HG03045 (cell line): ENCODE measurements at regions not wholly inside any gene's neighbourhood (a gene's known extent, or its start where the extent isn't known, plus 50 kb on each side); places are given as distances from the start of the nearest gene placed in this dataset.
"Not testable (repeated sequence)": the region's sequence is repeated elsewhere in the genome, so short reads cannot be mapped to it uniquely, and the experiment has no call there.

ENCODE experiments used
- ATAC-seq: cut with Tn5 transposase; IDR thresholded peaks from one replicate; pipeline ENCODE4 v1.9.1; 2021; ENCODE audit warnings: mild to moderate bottlenecking, moderate library complexity; ENCODE audit not compliant: unreplicated experiment

GRCh38 chr12:58615576-58615975 lies 304.7 kb downstream of the LRIG3 start:
- no peak for ATAC-seq

DNA sequence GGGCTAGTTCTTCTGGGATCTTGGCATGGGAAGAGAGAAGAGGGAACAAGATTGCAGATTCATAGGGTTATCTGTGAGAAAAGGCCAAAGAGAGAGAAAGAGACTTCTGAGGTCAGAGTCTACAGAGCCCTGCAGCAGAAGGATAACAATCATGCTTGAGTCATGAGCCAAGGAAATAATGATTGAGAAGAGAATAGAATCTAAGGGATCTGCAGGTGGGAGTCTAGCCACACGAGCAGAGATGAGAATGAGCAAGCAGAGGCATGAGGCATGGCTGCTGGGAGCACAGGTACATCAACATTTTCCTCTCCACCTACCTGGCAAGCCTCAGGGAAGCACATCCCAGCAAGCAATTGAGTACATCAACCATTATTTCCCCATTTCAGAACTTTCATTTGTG lies 303.7 kb downstream of the LRIG3 start:
- no peak for ATAC-seq

DNA sequence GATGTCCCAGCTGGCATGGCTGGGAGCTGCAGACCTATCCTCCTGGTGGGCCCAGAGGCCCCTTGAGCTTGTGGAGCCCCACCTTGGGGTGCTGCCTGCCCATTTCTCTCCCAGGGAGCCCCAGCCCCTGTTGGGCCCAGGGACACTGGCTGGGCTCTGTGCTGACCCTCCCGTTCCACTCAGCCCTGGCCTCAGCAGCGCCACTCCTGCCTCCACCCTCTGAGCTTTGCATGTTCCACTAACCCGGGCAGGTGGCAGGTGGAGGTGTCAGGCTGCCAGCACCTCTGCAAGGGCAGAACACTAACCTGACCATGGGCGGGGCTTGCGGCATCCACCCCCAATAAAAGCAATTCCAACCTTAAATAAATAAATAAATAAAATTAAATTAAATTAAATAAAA lies 299.2 kb downstream of the LRIG3 start:
- no peak for ATAC-seq

GRCh38 chr12:58629376-58629775 lies 290.9 kb downstream of the LRIG3 start:
- no peak for ATAC-seq

DNA sequence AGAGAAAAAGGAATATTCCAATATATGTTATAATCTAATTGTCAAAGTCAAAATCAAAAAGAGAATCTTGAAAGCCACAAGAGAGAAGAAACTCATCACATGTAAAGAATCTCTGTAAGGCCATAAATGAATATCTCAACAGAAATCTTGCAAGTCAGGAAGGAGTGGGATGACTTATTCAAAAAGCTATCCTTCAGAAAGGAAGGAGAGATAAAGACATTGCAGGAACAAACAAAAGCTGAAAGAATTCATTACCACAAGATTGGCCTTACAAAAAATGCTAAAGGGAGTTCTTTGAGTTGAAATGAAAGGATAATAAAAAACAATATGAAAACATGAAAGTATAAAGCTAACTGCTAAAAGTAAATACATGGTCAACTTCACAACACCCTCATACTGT lies 286.8 kb downstream of the LRIG3 start:
- no peak for ATAC-seq

- no peak for ATAC-seq
Observed at GRCh38 chr12:58639318-58639934, 280.9 kb downstream of the LRIG3 start.

DNA sequence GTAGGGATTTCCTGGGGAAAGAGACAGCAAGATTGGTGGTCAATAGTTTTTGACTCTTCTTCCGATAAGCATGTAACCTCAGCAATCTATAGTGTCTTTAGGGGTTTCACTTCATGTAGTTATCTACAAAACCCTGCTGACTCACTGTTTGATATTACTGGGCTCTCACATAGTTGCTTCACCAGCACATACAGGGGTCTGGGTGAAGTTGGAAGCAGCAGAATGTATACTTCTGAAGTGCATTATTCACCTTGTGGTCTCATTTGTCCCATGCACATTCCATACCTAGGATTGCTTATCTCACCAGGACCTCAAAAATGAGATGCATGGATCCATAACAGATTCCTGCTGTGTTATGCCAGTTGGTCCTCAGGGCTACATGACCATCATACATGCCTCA lies 280.0 kb downstream of the LRIG3 start:
- no peak for ATAC-seq

DNA sequence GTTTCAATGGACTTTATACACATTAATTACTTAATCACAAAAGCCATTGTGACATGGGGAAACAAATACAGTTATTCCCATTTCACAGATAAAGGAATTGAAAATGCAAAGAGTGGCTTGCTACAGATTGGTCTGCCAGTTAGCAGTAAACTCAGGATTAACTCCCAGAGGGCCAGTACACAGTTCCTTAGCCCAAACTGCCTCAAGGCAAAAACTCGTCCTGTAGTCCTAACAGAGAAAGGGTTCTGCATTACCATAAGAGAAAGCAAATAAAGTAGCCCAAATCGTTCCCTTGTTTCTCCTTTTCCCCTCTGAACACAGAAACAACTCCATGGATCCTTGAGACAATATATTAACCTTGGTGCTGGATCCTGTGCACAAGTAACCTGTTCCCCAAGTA lies 274.4 kb downstream of the LRIG3 start:
- no peak for ATAC-seq

DNA sequence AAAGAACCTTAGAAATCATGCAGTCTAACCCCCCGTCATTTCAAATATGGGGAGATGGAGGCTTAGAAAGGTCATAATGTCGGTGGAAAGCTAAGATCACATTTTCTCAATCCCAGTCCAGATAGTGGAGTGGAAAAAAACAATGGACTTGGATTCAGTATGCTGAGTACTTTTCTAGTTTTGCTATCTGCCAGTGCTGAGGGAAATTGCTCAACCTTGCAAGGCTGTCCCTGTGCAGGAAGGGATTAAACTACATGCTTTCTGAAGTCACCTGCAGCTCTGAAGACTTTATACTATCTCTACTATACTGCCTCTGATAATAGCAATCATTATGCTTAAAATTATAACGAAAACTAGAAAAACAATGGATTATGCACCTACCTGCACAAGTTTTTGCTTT lies 272.8 kb downstream of the LRIG3 start:
- ATAC-seq = no peak

DNA sequence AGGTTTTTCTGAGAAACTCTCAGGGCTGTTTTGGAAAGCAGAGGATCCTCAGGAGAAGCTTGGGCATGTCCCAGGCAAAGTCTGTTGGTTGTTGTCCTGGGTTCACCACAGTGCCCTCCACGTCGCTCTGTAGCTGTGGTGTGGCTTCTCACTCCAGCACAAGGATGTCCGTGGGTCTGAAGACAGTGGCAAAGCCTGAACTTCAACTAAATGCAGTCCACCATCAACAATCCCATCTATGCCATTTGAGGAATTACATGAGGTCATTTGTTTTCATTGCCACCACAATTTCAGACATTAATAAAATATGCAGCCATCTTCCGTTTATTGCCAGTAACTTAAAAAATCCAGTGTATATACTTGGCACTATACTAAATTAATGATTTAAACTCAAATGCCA lies 272.1 kb downstream of the LRIG3 start:
- no peak for ATAC-seq

DNA sequence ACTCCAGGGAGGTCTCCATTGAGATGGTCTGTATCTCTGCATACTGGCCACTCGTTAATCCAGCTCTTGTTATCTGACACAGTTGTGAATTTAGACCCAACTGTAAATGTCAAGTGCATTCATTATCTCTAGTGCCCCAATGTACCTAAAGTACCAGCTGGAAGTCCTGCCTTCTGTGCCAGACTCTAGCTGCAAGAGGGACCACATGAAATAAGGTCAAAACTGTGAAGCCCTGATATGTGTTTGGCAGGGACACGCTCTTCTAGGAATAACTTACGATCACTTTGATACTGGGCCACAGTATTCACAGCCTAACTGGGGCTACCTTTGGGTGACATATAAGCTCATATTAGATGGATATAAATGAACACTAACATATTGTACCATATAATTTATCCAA lies 268.5 kb downstream of the LRIG3 start:
- ATAC-seq = no peak

DNA sequence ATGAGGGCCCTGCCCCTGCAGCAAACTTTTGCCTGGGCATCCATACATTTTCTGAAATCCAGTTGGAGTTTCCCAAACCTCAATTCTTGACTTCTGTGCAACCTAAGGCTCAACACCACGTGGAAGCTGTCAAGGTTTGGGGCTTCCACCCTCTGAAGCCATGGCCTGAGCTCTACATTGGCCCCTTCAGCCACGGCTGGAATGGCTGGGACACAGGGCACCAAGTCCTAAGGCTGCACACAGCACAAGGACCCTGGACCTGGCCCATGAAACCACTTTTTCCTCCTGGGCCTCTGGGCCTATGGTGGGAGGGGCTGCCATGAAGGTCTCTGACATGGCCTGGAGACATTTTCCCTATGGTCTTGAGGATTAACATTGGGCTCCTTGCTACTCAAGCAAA lies 266.3 kb downstream of the LRIG3 start:
- ATAC-seq = no peak

- no peak for ATAC-seq
Observed at GRCh38 chr12:58655375-58655774, 264.9 kb downstream of the LRIG3 start.

GRCh38 chr12:58656254-58657009 lies 263.9 kb downstream of the LRIG3 start:
- no peak for ATAC-seq

DNA sequence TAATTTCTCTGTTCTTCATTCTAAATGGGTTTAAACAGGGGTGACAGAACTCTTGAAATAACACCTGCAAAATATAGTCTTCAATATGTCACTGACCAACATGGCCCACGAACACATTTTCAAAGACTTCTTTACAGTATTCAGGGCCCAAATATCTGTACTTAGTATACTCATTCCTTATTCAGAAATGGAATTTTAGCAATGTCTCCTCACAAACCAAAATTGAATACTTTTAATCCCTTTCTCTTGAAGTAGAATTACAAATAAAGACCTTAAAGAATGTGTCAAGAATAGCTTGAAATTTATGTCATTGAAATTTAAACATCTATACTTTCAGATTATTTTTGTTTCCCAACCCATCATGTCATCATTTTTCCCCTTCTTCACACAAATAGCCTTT lies 263.1 kb downstream of the LRIG3 start:
- ATAC-seq = no peak

DNA sequence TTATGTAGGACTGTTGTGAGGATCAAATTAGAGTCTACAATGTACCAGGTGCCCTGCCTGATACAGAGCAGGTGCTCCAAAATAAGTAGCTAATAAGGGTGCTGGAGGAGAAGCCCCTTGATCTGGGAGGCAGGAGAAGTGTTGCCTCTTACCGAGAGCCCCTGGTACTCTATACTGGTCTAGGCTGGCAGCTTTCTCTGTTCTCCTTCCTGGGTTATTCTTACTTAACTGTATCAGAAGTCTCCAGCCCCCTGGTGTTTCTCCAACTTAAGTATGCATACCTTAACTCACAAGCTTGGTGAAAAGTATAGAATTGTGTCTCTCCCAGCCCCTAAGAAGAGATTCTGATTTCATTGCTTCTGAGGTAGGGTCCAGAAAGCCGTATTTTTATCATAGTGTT lies 254.9 kb downstream of the LRIG3 start:
- no peak for ATAC-seq

- ATAC-seq = no peak
Observed at GRCh38 chr12:58668233-58668632, 252.1 kb downstream of the LRIG3 start.

DNA sequence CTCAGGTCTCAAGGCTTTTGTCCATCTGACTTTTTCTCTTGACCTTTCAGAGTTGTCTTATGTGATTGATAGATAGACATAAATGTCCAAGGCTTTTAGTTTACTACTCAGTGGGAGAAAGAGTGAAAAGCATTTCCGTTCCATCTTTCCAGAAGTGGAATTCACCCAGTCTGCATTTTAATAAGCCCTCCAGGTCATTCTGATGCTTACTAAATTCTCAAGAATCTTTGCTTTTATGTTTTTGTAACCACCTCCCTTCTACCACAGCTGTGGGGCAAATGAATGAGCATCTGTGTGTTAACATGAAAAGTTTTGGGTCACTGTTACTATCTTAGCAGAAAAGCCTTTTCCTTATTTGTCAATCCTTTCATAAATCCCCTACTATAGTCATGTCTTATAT lies 251.4 kb downstream of the LRIG3 start:
- no peak for ATAC-seq

GRCh38 chr12:58670623-58671022 lies 249.7 kb downstream of the LRIG3 start:
- ATAC-seq = no peak

- no peak for ATAC-seq
Observed at GRCh38 chr12:58671196-58671595, 249.1 kb downstream of the LRIG3 start.

DNA sequence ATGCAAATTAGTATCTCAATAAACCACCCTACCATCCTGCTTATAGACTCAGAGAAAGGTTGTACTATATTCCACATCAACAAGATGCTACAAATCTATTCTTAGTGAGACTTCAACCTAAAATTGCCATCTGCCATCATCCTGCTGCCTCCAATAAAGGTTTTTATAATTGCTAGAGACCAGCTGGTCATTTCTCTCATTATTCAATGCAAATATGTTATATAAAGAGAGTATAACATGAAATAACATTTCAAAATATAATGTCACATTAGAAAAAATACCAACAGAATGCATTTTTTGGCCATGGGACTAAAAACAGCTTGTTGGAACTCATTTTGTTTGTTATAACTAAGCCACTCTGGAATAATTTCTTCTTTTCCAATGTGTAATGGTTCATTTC lies 247.3 kb downstream of the LRIG3 start:
- ATAC-seq = no peak

DNA sequence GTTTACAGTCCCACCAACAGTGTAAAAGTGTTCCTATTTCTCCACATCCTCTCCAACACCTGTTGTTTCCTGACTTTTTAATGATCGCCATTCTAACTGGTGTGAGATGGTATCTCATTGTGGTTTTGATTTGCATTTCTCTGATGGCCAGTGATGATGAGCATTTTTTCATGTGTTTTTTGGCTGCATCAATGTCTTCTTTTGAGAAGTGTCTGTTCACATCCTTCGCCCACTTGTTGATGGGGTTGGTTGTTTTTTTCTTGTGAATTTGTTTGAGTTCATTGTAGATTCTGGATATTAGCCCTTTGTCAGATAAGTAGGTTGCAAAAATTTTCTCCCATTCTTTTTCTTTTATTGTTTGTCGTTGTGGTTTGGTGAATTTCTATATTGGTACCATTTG lies 242.5 kb downstream of the LRIG3 start:
- not testable (repeated sequence) for ATAC-seq

GRCh38 chr12:58678753-58679152 lies 241.6 kb downstream of the LRIG3 start:
- no peak for ATAC-seq
